Endothelial cell of umbilical vein (primary cell): ENCODE measurements at regions not wholly inside any gene's neighbourhood (a gene's known extent, or its start where the extent isn't known, plus 50 kb on each side); places are given as distances from the start of the nearest gene placed in this dataset.

Source experiments
- BruUV-seq: library from RNA; stranded (reverse); fragments of 400-500 nt; replicated peaks from 2 replicates; lab custom pipeline; 2021; lab: Mats Ljungman, UMichigan
- CTCF ChIA-PET: fragments of 300-600, 350-600 bp; sonication (Branson Sonifier 250); formaldehyde crosslinking; loops from one replicate; lab custom pipeline; 2021; ENCODE audit warnings: antibody characterized with exemption, inconsistent platforms; lab: Charles Lee
- POLR2A ChIA-PET: fragments of 300-600, 350-600 bp; sonication (Branson Sonifier 250); formaldehyde crosslinking; loops from one replicate; lab custom pipeline; 2021; ENCODE audit warnings: antibody characterized with exemption, inconsistent platforms; lab: Charles Lee
- DNase-seq: peaks from one replicate; pipeline ENCODE4 v3.0.0-alpha.2; 2011; ENCODE audit warnings: low read depth, low spot score
- FAIRE-seq: peaks from 2 replicates; lab custom pipeline; 2011; peaks lifted over from hg19 to GRCh38; lab: Jason Lieb, UNC
- H2AFZ ChIP-seq: 2 replicates; pipeline ENCODE4 v1.6.0; 2012; ENCODE audit warnings: low read depth, low read length, control low read depth, inconsistent platforms
- H3K27ac ChIP-seq: 2 replicates; pipeline ENCODE4 v1.5.1; 2011; ENCODE audit warnings: low read depth, mild to moderate bottlenecking, control low read depth, low read length, moderate library complexity; ENCODE audit not compliant: insufficient read depth
- H3K27me3 ChIP-seq, 2 experiments: 2 replicates each; pipeline versions ENCODE4 v1.6.0 to v1.6.1; 2011; ENCODE audit warnings: low read length in 2 of 2, mixed read lengths in 1 of 2; ENCODE audit not compliant: control insufficient read depth in 2 of 2, insufficient read depth in 2 of 2
- H3K36me3 ChIP-seq, 2 experiments: 2 replicates in 1 of 2; 3 replicates in 1 of 2; pipeline ENCODE4 v1.5.1; 2011; ENCODE audit warnings: low read length in 2 of 2, mild to moderate bottlenecking in 1 of 2, moderate library complexity in 1 of 2; ENCODE audit not compliant: control insufficient read depth in 2 of 2, insufficient read depth in 2 of 2; ENCODE audit errors: extremely low read depth in 1 of 2
- H3K4me1 ChIP-seq: 3 replicates; pipeline ENCODE4 v1.5.1; 2011; ENCODE audit warnings: mild to moderate bottlenecking, low read length; ENCODE audit not compliant: control insufficient read depth, insufficient read depth; ENCODE audit errors: extremely low read depth
- H3K4me2 ChIP-seq: 2 replicates; pipeline ENCODE4 v1.6.1; 2011; ENCODE audit warnings: low read length, control low read depth, mixed read lengths; ENCODE audit not compliant: insufficient read depth
- H3K4me3 ChIP-seq, 3 experiments: fragments of 200-600 bp in 1 of 3; sonication (generic), shearing (Covaris generic) in 1 of 3; replicated peaks in 1 of 3; 2 replicates each; pipeline ENCODE4 v1.5.1; 2011 to 2016; ENCODE audit warnings: control low read depth in 3 of 3, low read length in 3 of 3, mild to moderate bottlenecking in 2 of 3, inconsistent platforms in 1 of 3, low read depth in 1 of 3, moderate library complexity in 1 of 3; ENCODE audit not compliant: insufficient read depth in 1 of 3
- H3K79me2 ChIP-seq: 2 replicates; pipeline ENCODE4 v1.6.0; 2012; ENCODE audit warnings: low read length, inconsistent platforms; ENCODE audit not compliant: control insufficient read depth, insufficient read depth
- H3K9ac ChIP-seq: replicated peaks from 2 replicates; pipeline ENCODE3; 2011; ENCODE audit warnings: low read length, control low read depth; ENCODE audit not compliant: insufficient read depth; ENCODE audit errors: extremely low read depth
- H3K9me1 ChIP-seq: replicated peaks from 3 replicates; pipeline ENCODE4 v1.6.0; 2011; ENCODE audit warnings: mild to moderate bottlenecking, low read length; ENCODE audit not compliant: control insufficient read depth, insufficient read depth; ENCODE audit errors: extremely low read depth
- H3K9me3 ChIP-seq: replicated peaks from 2 replicates; pipeline ENCODE4 v1.5.1; 2012; ENCODE audit warnings: low read length, inconsistent platforms; ENCODE audit not compliant: control insufficient read depth, insufficient read depth
- H4K20me1 ChIP-seq: replicated peaks from 2 replicates; pipeline ENCODE3; 2011; ENCODE audit warnings: mild to moderate bottlenecking, low read length; ENCODE audit not compliant: control insufficient read depth, insufficient read depth; ENCODE audit errors: extremely low read depth
- CTCF ChIP-seq, 2 donors: IDR thresholded peaks; 1 replicate in 1 of 2; 2 replicates in 1 of 2; pipeline ENCODE4 v1.5.1; 2011; ENCODE audit warnings: low read length in 2 of 2, mild to moderate bottlenecking in 2 of 2, moderate library complexity in 2 of 2, control low read depth in 1 of 2, inconsistent platforms in 1 of 2, low read depth in 1 of 2; ENCODE audit not compliant: insufficient read depth in 1 of 2; ENCODE audit errors: extremely low read depth in 1 of 2
- EZH2 ChIP-seq: IDR thresholded peaks from 2 replicates; pipeline ENCODE4 v1.6.1; 2012; ENCODE audit warnings: borderline replicate concordance, low read depth, mild to moderate bottlenecking, moderate library complexity, low read length, inconsistent platforms; ENCODE audit not compliant: severe bottlenecking
- FOS ChIP-seq: IDR thresholded peaks from 2 replicates; pipeline ENCODE4 v1.6.1; 2011; ENCODE audit warnings: mild to moderate bottlenecking, low read length, moderate library complexity, borderline replicate concordance; ENCODE audit not compliant: insufficient read depth
- GATA2 ChIP-seq: IDR thresholded peaks from 2 replicates; pipeline ENCODE4 v1.7.0; 2011; ENCODE audit warnings: low read depth, mild to moderate bottlenecking, moderate library complexity, mixed read lengths, low read length; ENCODE audit not compliant: insufficient read length, insufficient read depth
- JUN ChIP-seq: IDR thresholded peaks from 2 replicates; pipeline ENCODE4 v1.6.1; 2011; ENCODE audit warnings: borderline replicate concordance, low read depth; ENCODE audit not compliant: insufficient read length, insufficient read depth
- MAX ChIP-seq: IDR thresholded peaks from 2 replicates; pipeline ENCODE4 v1.6.1; 2011; ENCODE audit not compliant: insufficient read depth, insufficient read length
- MYC ChIP-seq: IDR thresholded peaks from one replicate; pipeline ENCODE4 v1.6.1; 2011; ENCODE audit warnings: mild to moderate bottlenecking, low read depth, low read length
- POLR2A ChIP-seq: IDR thresholded peaks from 2 replicates; pipeline ENCODE4 v1.6.1; 2012; ENCODE audit warnings: low read depth, mild to moderate bottlenecking, control low read depth, low read length
- POLR2AphosphoS5 ChIP-seq: IDR thresholded peaks from 2 replicates; pipeline ENCODE4 v1.6.1; 2012; ENCODE audit warnings: low read depth, mild to moderate bottlenecking, control low read depth, low read length, moderate library complexity; ENCODE audit not compliant: insufficient read depth
- dilution Hi-C: fragments of 300-500 bp; cut with MboI; formaldehyde crosslinking; loops from one replicate; pipeline ENCODE4 v1.15.0; 2019; ENCODE audit warnings: low sequenced_read_pairs; ENCODE audit not compliant: extremely low pct_ligation_motif_present
- intact Hi-C: fragments of 100-400 bp; cut with micrococcal nuclease; formaldehyde crosslinking; loops from one replicate; pipeline ENCODE4 v1.10.0; 2022

DNA sequence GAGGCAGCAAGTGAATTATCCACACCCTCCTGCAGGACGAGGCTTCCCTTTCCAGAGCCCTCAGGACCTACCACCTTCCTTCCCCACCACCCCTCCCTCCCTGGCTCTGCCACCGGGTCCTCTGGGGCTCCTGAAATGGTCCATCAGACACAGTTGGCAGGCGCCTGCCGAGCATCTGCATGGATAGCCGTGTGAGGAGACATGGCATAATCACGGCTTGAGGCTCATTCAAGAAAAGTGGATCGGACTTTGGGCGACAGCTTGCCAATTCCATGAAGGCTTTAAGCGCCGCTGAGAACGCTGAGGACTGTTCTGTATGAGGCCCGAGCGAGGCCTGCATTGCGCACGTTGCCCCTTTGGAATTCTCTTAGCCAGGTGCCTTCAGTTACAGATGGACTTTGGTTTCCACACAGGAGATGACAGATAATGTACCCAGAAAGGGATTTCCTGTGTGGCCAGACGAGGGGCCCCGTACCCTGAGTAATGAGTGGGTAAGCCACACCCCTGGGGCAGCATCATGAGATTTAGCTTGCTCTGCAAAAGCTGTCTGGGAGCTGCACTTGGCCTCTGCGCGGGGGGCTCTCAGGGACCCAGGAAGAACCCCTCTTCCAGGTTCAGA, 179.8 kb downstream of the OLFM1 start:
- Histone ChIP-seq H3K79me2 (no peaks in the 10 kb centered on the region), H4K20me1 (no peaks in the 10 kb centered on the region), H3K4me1 (no peaks in the 10 kb centered on the region), H3K9me1 (no peaks in the 10 kb centered on the region), H2AFZ (no peak overlapping the region), H3K27me3 (no peaks in the 10 kb centered on the region), H3K9me3 (no peaks in the 10 kb centered on the region), H3K9ac (no peak overlapping the region), H3K27ac (no peak overlapping the region), H3K4me3 (no peak overlapping the region), H3K36me3 (no peaks in the 10 kb centered on the region), H3K4me2 (no peak overlapping the region)
- no peak for DNase-seq
- TF ChIP-seq GATA2 (no peak), POLR2A (no peak), EZH2 (no peak), CTCF (IDR thresholded peaks at IDR 0.05; ENCODE audit: extremely low read depth in 1 of 2, insufficient read depth in 1 of 2, low read depth in 1 of 2, low read length in 2 of 2) (no peak), POLR2AphosphoS5 (no peak), FOS (no peak), MYC (no peak), MAX (no peak), JUN (no peak)
- no peak for FAIRE-seq
- no TSS peak for BruUV-seq
- POLR2A ChIA-PET = no interaction called here
- dilution Hi-C loops = no loop called here
- CTCF ChIA-PET = no interaction called here
- intact Hi-C loops = no loop called here
